ENCODE measurements at regions not wholly inside any gene's neighbourhood (a gene's known extent, or its start where the extent isn't known, plus 50 kb on each side); places are given as distances from the start of the nearest gene placed in this dataset.

GRCh38 chr15:70494852-70495571 lies 268.3 kb downstream of the UACA start:
- TF ChIP-seq REST (IDR thresholded peaks at IDR 0.05; ENCODE audit: insufficient read depth in 1 of 2, low read depth in 2 of 2, low read length in 2 of 2) (no peak), SIN3A (IDR thresholded peaks at IDR 0.05; ENCODE audit: borderline replicate concordance, insufficient read depth, low read length) (no peak), TAF1 (IDR thresholded peaks at IDR 0.05; ENCODE audit: borderline replicate concordance, insufficient read depth, low read length) (no peak), POLR2AphosphoS5 (IDR thresholded peaks at IDR 0.05; ENCODE audit: low read depth, low read length) (no peak), FOXP2 (optimal IDR thresholded peaks at IDR 0.05; ENCODE audit: borderline replicate concordance, extremely low read depth, extremely low read length, insufficient read depth) (no peak)

GRCh38 chr15:70494517-70494851 lies 268.9 kb downstream of the UACA start:
- TF ChIP-seq FOXP2 (optimal IDR thresholded peaks at IDR 0.05; ENCODE audit: borderline replicate concordance, extremely low read depth, extremely low read length, insufficient read depth), result no peak
- no peak for TF ChIP-seq REST (IDR thresholded peaks at IDR 0.05; ENCODE audit: insufficient read depth in 1 of 2, low read depth in 2 of 2, low read length in 2 of 2)
- TF ChIP-seq TAF1 (IDR thresholded peaks at IDR 0.05; ENCODE audit: borderline replicate concordance, insufficient read depth, low read length), result no peak
- TF ChIP-seq SIN3A (IDR thresholded peaks at IDR 0.05; ENCODE audit: borderline replicate concordance, insufficient read depth, low read length), result no peak
- TF ChIP-seq POLR2AphosphoS5 (IDR thresholded peaks at IDR 0.05; ENCODE audit: low read depth, low read length), result no peak

- 0 out of 4 replicates have a peak, but pooled peaks of 1 of the 2 experiments have one; percentile 6 for TF ChIP-seq REST (IDR thresholded peaks at IDR 0.05; ENCODE audit: insufficient read depth in 1 of 2, low read depth in 2 of 2, low read length in 2 of 2)
- no peak for TF ChIP-seq SIN3A (IDR thresholded peaks at IDR 0.05; ENCODE audit: borderline replicate concordance, insufficient read depth, low read length)
Observed at GRCh38 chr15:70493787-70494516, 269.4 kb downstream of the UACA start.

GRCh38 chr15:70493376-70493775 lies 270.0 kb downstream of the UACA start:
- TF ChIP-seq POLR2AphosphoS5 (IDR thresholded peaks at IDR 0.05; ENCODE audit: low read depth, low read length) (no peak), TAF1 (IDR thresholded peaks at IDR 0.05; ENCODE audit: borderline replicate concordance, insufficient read depth, low read length) (no peak), FOXP2 (optimal IDR thresholded peaks at IDR 0.05; ENCODE audit: borderline replicate concordance, extremely low read depth, extremely low read length, insufficient read depth) (no peak), REST (IDR thresholded peaks at IDR 0.05; ENCODE audit: insufficient read depth in 1 of 2, low read depth in 2 of 2, low read length in 2 of 2) (no peak), SIN3A (IDR thresholded peaks at IDR 0.05; ENCODE audit: borderline replicate concordance, insufficient read depth, low read length) (no peak)
